ENCODE measurements at regions not wholly inside any gene's neighbourhood (a gene's known extent, or its start where the extent isn't known, plus 50 kb on each side); places are given as distances from the start of the nearest gene placed in this dataset.
A peak's percentile ranks its signal among the peaks of the same experiment; 100 is the strongest.

- Mint-ChIP-seq H3K4me1 (ENCODE audit: unreplicated experiment) (peaks cover 2% of the 10 kb centered on the region), H3K4me3 (ENCODE audit: unreplicated experiment) (no peak overlapping the region), H3K36me3 (ENCODE audit: unreplicated experiment) (no peaks in the 10 kb centered on the region), H3K9me3 (ENCODE audit: unreplicated experiment) (no peaks in the 10 kb centered on the region), H3K27ac (ENCODE audit: unreplicated experiment) (no peak overlapping the region), H3K27me3 (ENCODE audit: unreplicated experiment) (peaks cover 22% of the 10 kb centered on the region)
- peak; percentile 88 for DNase-seq (ENCODE audit: extremely low spot score, unreplicated experiment)
- peak; percentile 92 for TF ChIP-seq CTCF (IDR thresholded peaks at IDR 0.05)
Measured at GRCh38 chr4:181143250-181143854, 1099.8 kb upstream of the TENM3 start.

GRCh38 chr4:181146051-181146450 is 1097.2 kb upstream of the TENM3 start:
- no peak for TF ChIP-seq CTCF (IDR thresholded peaks at IDR 0.05)
- Mint-ChIP-seq H3K27me3 (ENCODE audit: unreplicated experiment) (peaks cover 27% of the 10 kb centered on the region), H3K27ac (ENCODE audit: unreplicated experiment) (no peak overlapping the region), H3K4me1 (ENCODE audit: unreplicated experiment) (no peaks in the 10 kb centered on the region), H3K4me3 (ENCODE audit: unreplicated experiment) (no peak overlapping the region), H3K36me3 (ENCODE audit: unreplicated experiment) (no peaks in the 10 kb centered on the region), H3K9me3 (ENCODE audit: unreplicated experiment) (no peaks in the 10 kb centered on the region)
- DNase-seq (ENCODE audit: extremely low spot score, unreplicated experiment) = no peak

GRCh38 chr4:181147416-181147951 is 1095.7 kb upstream of the TENM3 start:
- H3K27ac Mint-ChIP-seq (ENCODE audit: unreplicated experiment) = no peak overlapping the region
- H3K27me3 Mint-ChIP-seq (ENCODE audit: unreplicated experiment) = peaks cover 17% of the 10 kb centered on the region
- DNase-seq (ENCODE audit: extremely low spot score, unreplicated experiment) = no peak
- H3K4me3 Mint-ChIP-seq (ENCODE audit: unreplicated experiment) = no peak overlapping the region
- no peak for TF ChIP-seq CTCF (IDR thresholded peaks at IDR 0.05)
- no peaks in the 10 kb centered on the region for H3K4me1 Mint-ChIP-seq (ENCODE audit: unreplicated experiment)
- H3K36me3 Mint-ChIP-seq (ENCODE audit: unreplicated experiment) = no peaks in the 10 kb centered on the region
- H3K9me3 Mint-ChIP-seq (ENCODE audit: unreplicated experiment) = no peaks in the 10 kb centered on the region

GRCh38 chr4:181148470-181148869 is 1094.7 kb upstream of the TENM3 start:
- no peaks in the 10 kb centered on the region for H3K9me3 Mint-ChIP-seq (ENCODE audit: unreplicated experiment)

More at GRCh38 chr4:181148470-181148869, 1094.7 kb upstream of the TENM3 start:
- H3K27me3 Mint-ChIP-seq (ENCODE audit: unreplicated experiment) = peaks cover 22% of the 10 kb centered on the region
- TF ChIP-seq CTCF (IDR thresholded peaks at IDR 0.05) = no peak
- no peaks in the 10 kb centered on the region for H3K36me3 Mint-ChIP-seq (ENCODE audit: unreplicated experiment)
- H3K4me1 Mint-ChIP-seq (ENCODE audit: unreplicated experiment) = no peaks in the 10 kb centered on the region
- no peak overlapping the region for H3K4me3 Mint-ChIP-seq (ENCODE audit: unreplicated experiment)
- H3K27ac Mint-ChIP-seq (ENCODE audit: unreplicated experiment) = no peak overlapping the region
- DNase-seq (ENCODE audit: extremely low spot score, unreplicated experiment) = no peak

Measured in osteocyte (in vitro differentiated cells).